ENCODE measurements at regions not wholly inside any gene's neighbourhood (a gene's known extent, or its start where the extent isn't known, plus 50 kb on each side); places are given as distances from the start of the nearest gene placed in this dataset.

- TF ChIP-seq ISL1 (CRISPR knock-in tag; IDR thresholded peaks at IDR 0.05) (no peak), PATZ1 (CRISPR knock-in tag; IDR thresholded peaks at IDR 0.05; ENCODE audit: borderline replicate concordance) (no peak)
These were observed 166.9 kb downstream of the RND3 start for GRCh38 chr2:150320608-150321007.

All from SK-N-SH treated with all-trans-retinoic acid at 6 μM for 48 hours (cell line).